GM12878 (cell line): ENCODE measurements at regions not wholly inside any gene's neighbourhood (a gene's known extent, or its start where the extent isn't known, plus 50 kb on each side); places are given as distances from the start of the nearest gene placed in this dataset.

Source experiments
- ATAC-seq: fragments of 200-7000 bp; cut with Tn5 transposase; 3 replicates; pipeline ENCODE4 v1.9.1; 2020; ENCODE audit warnings: mild to moderate bottlenecking, moderate library complexity
- BruUV-seq: library from RNA; stranded (reverse); fragments of 400-500 nt; replicated peaks from 2 replicates; lab custom pipeline; 2021; lab: Mats Ljungman, UMichigan
- CTCF ChIA-PET: fragments of 300-600 bp; sonication (Branson Sonifier 250); formaldehyde crosslinking; extraction: SDS; loops from one replicate; lab custom pipeline; 2021; ENCODE audit warnings: inconsistent platforms; lab: Yijun Ruan, JAX
- POLR2A ChIA-PET: fragments of 350-600 bp; formaldehyde crosslinking; extraction: SDS; loops from one replicate; lab custom pipeline; 2021; ENCODE audit warnings: inconsistent platforms; lab: Charles Lee
- RAD21 ChIA-PET: fragments of 300-600 bp; sonication (Branson Sonifier 250); formaldehyde crosslinking; loops from one replicate; lab custom pipeline; 2023; ENCODE audit warnings: antibody characterized with exemption; ENCODE audit not compliant: unreplicated experiment; lab: Charles Lee
- SMC1A ChIA-PET: fragments of 300-600 bp; sonication (Branson Sonifier 250); formaldehyde crosslinking; loops from one replicate; lab custom pipeline; 2023; ENCODE audit not compliant: unreplicated experiment, uncharacterized antibody; lab: Charles Lee
- DNase-seq: peaks from one replicate; pipeline ENCODE4 v3.0.0-alpha.2; 2011; ENCODE audit warnings: low read depth, low spot score
- FAIRE-seq: peaks from 3 replicates; lab custom pipeline; 2011; peaks lifted over from hg19 to GRCh38; lab: Jason Lieb, UNC
- H2AFZ ChIP-seq: 2 replicates; pipeline ENCODE4 v1.6.0; 2011; ENCODE audit warnings: low read depth, low read length, control low read depth; ENCODE audit not compliant: control insufficient read depth
- H3K27ac ChIP-seq: 2 replicates; pipeline ENCODE4 v1.5.1; 2011; ENCODE audit warnings: control low read depth; ENCODE audit not compliant: control insufficient read depth, insufficient read depth
- H3K27me3 ChIP-seq, 2 experiments: replicated peaks in 1 of 2; 2 replicates each; pipeline versions ENCODE4 v1.6.0 to v1.6.1; 2011; ENCODE audit warnings: low read length in 1 of 2; ENCODE audit not compliant: control insufficient read depth in 2 of 2, insufficient read depth in 2 of 2
- H3K36me3 ChIP-seq, 2 experiments: 2 replicates each; pipeline ENCODE4 v1.5.1; 2011; ENCODE audit warnings: low read length in 1 of 2; ENCODE audit not compliant: control insufficient read depth in 2 of 2, insufficient read depth in 2 of 2
- H3K4me1 ChIP-seq: 2 replicates; pipeline ENCODE4 v1.6.1; 2011; ENCODE audit warnings: mild to moderate bottlenecking, low read length, moderate library complexity, mixed read lengths; ENCODE audit not compliant: control insufficient read depth, insufficient read depth
- H3K4me2 ChIP-seq: 2 replicates; pipeline ENCODE4 v1.6.0; 2011; ENCODE audit warnings: control low read depth; ENCODE audit not compliant: control insufficient read depth, insufficient read depth
- H3K4me3 ChIP-seq: fragments of 200-600 bp; sonication (generic); 2 replicates; pipeline ENCODE4 v1.5.1; 2016
- H3K79me2 ChIP-seq: 2 replicates; pipeline ENCODE4 v1.6.0; 2011; ENCODE audit warnings: low read length; ENCODE audit not compliant: control insufficient read depth, insufficient read depth
- H3K9ac ChIP-seq: 2 replicates; pipeline ENCODE4 v1.8.0; 2011; ENCODE audit warnings: low read length, control low read depth, mixed read lengths; ENCODE audit not compliant: control insufficient read depth, insufficient read depth
- H3K9me3 ChIP-seq: replicated peaks from 3 replicates; pipeline ENCODE4 v1.5.1; 2011; ENCODE audit warnings: mild to moderate bottlenecking, low read length; ENCODE audit not compliant: control insufficient read depth, insufficient read depth
- H4K20me1 ChIP-seq: 2 replicates; pipeline ENCODE4 v1.6.0; 2011; ENCODE audit not compliant: control insufficient read depth, insufficient read depth
- BACH1 ChIP-seq: fragments of 450-650 bp; IDR thresholded peaks from 2 replicates; pipeline ENCODE4 v1.6.1; 2017; ENCODE audit warnings: mild to moderate bottlenecking, borderline replicate concordance
- BHLHE40 ChIP-seq, 2 experiments: fragments of 450-650 bp in 1 of 2; IDR thresholded peaks; 2 replicates each; pipeline ENCODE4 v1.6.1; 2011 to 2017; ENCODE audit warnings: low read depth in 2 of 2, borderline replicate concordance in 1 of 2, improper control_type of control experiment in 1 of 2, low read length in 1 of 2, mild to moderate bottlenecking in 1 of 2
- GABPA ChIP-seq: IDR thresholded peaks from 2 replicates; pipeline ENCODE4 v1.6.1; 2014; ENCODE audit warnings: antibody characterized with exemption, low read depth, mild to moderate bottlenecking, inconsistent platforms
- RAD51 ChIP-seq: fragments of 450-650 bp; IDR thresholded peaks from 2 replicates; pipeline ENCODE4 v1.6.1; 2016; ENCODE audit warnings: moderate library complexity, mild to moderate bottlenecking, inconsistent platforms
- WGBS: methylation state at CpG from one replicate; pipeline ENCODE4 v1.1.6; 2016; ENCODE audit warnings: low lambda C conversion rate; ENCODE audit not compliant: insufficient replicate concordance, insufficient coverage; ENCODE audit errors: missing lambda C conversion rate; 5-methylcytosine and 5-hydroxymethylcytosine counted together
- in situ Hi-C: fragments of 300-500 bp; cut with MboI; formaldehyde crosslinking; loops from 9 replicates; pipeline ENCODE4 v1.14.3; 2018; ENCODE audit warnings: mixed read lengths
- intact Hi-C: fragments of 100-400 bp; cut with micrococcal nuclease; formaldehyde crosslinking; loops from one replicate; pipeline ENCODE4 v1.14.2; 2022; ENCODE audit not compliant: unreplicated experiment
- TF ChIP-seq, protein P1 (sequence below): IDR thresholded peaks from 2 replicates; pipeline ENCODE4 v1.6.1; 2012; ENCODE audit warnings: mild to moderate bottlenecking, low read depth, low read length

- Histone ChIP-seq H3K9ac (no peak overlapping the region), H3K4me3 (no peak overlapping the region), H4K20me1 (no peaks in the 10 kb centered on the region), H3K36me3 (no peaks in the 10 kb centered on the region), H3K79me2 (no peaks in the 10 kb centered on the region), H3K4me2 (no peak overlapping the region), H2AFZ (no peak overlapping the region), H3K9me3 (no peaks in the 10 kb centered on the region), H3K27ac (no peak overlapping the region), H3K27me3 (peaks cover 0 to 2% of the 10 kb centered on the region in 2 experiments; a peak in 2 of 4 replicates), H3K4me1 (no peaks in the 10 kb centered on the region; the same call in 1 of the 2 replicates)
- DNase-seq (no peak), FAIRE-seq (no peak), ATAC-seq (no peak)
- intact Hi-C loops (no loop called here), in situ Hi-C loops (loop anchor here (5.0 kb wide), 1 partner anchor 53 kb away; no protein-coding TSS in a partner anchor)
- RAD21 ChIA-PET, result no interaction called here
- TF ChIP-seq BACH1 (no peak), BHLHE40 (IDR thresholded peaks at IDR 0.05; ENCODE audit: borderline replicate concordance in 1 of 2, low read depth in 2 of 2, low read length in 1 of 2) (no peak), GABPA (no peak), RAD51 (no peak)
- TF ChIP-seq, protein P1, sequence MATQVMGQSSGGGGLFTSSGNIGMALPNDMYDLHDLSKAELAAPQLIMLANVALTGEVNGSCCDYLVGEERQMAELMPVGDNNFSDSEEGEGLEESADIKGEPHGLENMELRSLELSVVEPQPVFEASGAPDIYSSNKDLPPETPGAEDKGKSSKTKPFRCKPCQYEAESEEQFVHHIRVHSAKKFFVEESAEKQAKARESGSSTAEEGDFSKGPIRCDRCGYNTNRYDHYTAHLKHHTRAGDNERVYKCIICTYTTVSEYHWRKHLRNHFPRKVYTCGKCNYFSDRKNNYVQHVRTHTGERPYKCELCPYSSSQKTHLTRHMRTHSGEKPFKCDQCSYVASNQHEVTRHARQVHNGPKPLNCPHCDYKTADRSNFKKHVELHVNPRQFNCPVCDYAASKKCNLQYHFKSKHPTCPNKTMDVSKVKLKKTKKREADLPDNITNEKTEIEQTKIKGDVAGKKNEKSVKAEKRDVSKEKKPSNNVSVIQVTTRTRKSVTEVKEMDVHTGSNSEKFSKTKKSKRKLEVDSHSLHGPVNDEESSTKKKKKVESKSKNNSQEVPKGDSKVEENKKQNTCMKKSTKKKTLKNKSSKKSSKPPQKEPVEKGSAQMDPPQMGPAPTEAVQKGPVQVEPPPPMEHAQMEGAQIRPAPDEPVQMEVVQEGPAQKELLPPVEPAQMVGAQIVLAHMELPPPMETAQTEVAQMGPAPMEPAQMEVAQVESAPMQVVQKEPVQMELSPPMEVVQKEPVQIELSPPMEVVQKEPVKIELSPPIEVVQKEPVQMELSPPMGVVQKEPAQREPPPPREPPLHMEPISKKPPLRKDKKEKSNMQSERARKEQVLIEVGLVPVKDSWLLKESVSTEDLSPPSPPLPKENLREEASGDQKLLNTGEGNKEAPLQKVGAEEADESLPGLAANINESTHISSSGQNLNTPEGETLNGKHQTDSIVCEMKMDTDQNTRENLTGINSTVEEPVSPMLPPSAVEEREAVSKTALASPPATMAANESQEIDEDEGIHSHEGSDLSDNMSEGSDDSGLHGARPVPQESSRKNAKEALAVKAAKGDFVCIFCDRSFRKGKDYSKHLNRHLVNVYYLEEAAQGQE, result no peak
- CTCF ChIA-PET, result no interaction called here
- SMC1A ChIA-PET, result interaction anchor here (0.6 kb wide), 1 partner anchor 528 kb away, joined by 3 read pairs; no protein-coding TSS in a partner anchor
- WGBS, result 76% methylated on average over 8 of the region's 9 CpGs
- BruUV-seq, result no TSS peak
- POLR2A ChIA-PET, result no interaction called here
Observed at GRCh38 chr17:36679815-36680467, 78.6 kb downstream of the MRM1 start.
